SK-N-SH (cell line): ENCODE measurements at regions not wholly inside any gene's neighbourhood (a gene's known extent, or its start where the extent isn't known, plus 50 kb on each side); places are given as distances from the start of the nearest gene placed in this dataset.
A peak's percentile ranks its signal among the peaks of the same experiment; 100 is the strongest.

Source experiments
- CTCF ChIA-PET: fragments of 300-600, 350-600 bp; formaldehyde crosslinking; extraction: SDS; loops from one replicate; lab custom pipeline; 2021; lab: Yijun Ruan, JAX
- POLR2A ChIA-PET: fragments of 350-600 bp; sonication (Branson Sonifier 250); formaldehyde crosslinking; extraction: SDS; loops from one replicate; lab custom pipeline; 2020; ENCODE audit warnings: antibody characterized with exemption, inconsistent platforms; lab: Yijun Ruan, JAX
- DNase-seq: peaks from one replicate; pipeline ENCODE4 v3.0.0; 2012
- H2AFZ ChIP-seq: fragments of 200-600 bp; sonication (generic); 2 replicates; pipeline ENCODE4 v1.8.1; 2016; ENCODE audit warnings: antibody characterized with exemption, mild to moderate bottlenecking, low read depth
- H3F3A ChIP-seq: fragments of 200-600 bp; sonication (generic); replicated peaks from 2 replicates; pipeline ENCODE3; 2016; ENCODE audit warnings: antibody characterized with exemption, mild to moderate bottlenecking; ENCODE audit not compliant: insufficient read depth
- H3K27ac ChIP-seq, 2 experiments: fragments of 200-500 bp in 1 of 2; fragments of 200-600 bp in 1 of 2; sonication (Bioruptor generic) in 1 of 2; sonication (generic), shearing (Covaris generic) in 1 of 2; 2 replicates each; pipeline versions ENCODE4 v1.5.1 to v1.6.1; 2014 to 2016; ENCODE audit warnings: low read depth in 2 of 2, inconsistent platforms in 1 of 2, low read length in 1 of 2, mild to moderate bottlenecking in 1 of 2, mixed read lengths in 1 of 2
- H3K27me3 ChIP-seq: fragments of 200-600 bp; sonication (generic), shearing (Covaris generic); 2 replicates; pipeline ENCODE4 v1.6.1; 2016; ENCODE audit warnings: mixed run types; ENCODE audit not compliant: insufficient read depth
- H3K36me3 ChIP-seq, 2 experiments: fragments of 200-500 bp in 1 of 2; fragments of 200-600 bp in 1 of 2; sonication (Bioruptor generic) in 1 of 2; sonication (generic) in 1 of 2; replicated peaks in 1 of 2; 2 replicates each; pipeline versions ENCODE3 to v1.5.1; 2014 to 2016; ENCODE audit warnings: low read length in 1 of 2, mild to moderate bottlenecking in 1 of 2; ENCODE audit not compliant: insufficient read depth in 2 of 2, control insufficient read depth in 1 of 2
- H3K4me1 ChIP-seq, 2 experiments: fragments of 200-500 bp in 1 of 2; fragments of 200-600 bp in 1 of 2; sonication (Bioruptor generic) in 1 of 2; sonication (generic), shearing (Covaris generic) in 1 of 2; 2 replicates each; pipeline versions ENCODE4 v1.5.1 to v1.6.1; 2014 to 2016; ENCODE audit warnings: low read depth in 1 of 2, low read length in 1 of 2, mixed run types in 1 of 2; ENCODE audit not compliant: insufficient read depth in 2 of 2, control insufficient read depth in 1 of 2
- H3K4me2 ChIP-seq: fragments of 200-600 bp; sonication (generic), shearing (Covaris generic); 2 replicates; pipeline ENCODE4 v1.6.1; 2017; ENCODE audit warnings: mixed run types
- H3K4me3 ChIP-seq, 2 experiments: fragments of 200-500 bp in 1 of 2; fragments of 200-600 bp in 1 of 2; sonication (Bioruptor generic) in 1 of 2; sonication (generic), shearing (Covaris generic) in 1 of 2; 2 replicates each; pipeline versions ENCODE4 v1.5.1 to v1.8.1; 2014 to 2016; ENCODE audit warnings: low read depth in 2 of 2, inconsistent platforms in 1 of 2, low read length in 1 of 2, mild to moderate bottlenecking in 1 of 2, mixed read lengths in 1 of 2, moderate library complexity in 1 of 2
- H3K79me2 ChIP-seq: fragments of 200-600 bp; sonication (generic); 2 replicates; pipeline ENCODE4 v1.8.1; 2017; ENCODE audit warnings: mild to moderate bottlenecking; ENCODE audit not compliant: insufficient read depth
- H3K9ac ChIP-seq: fragments of 200-600 bp; sonication (generic); 2 replicates; pipeline ENCODE4 v1.6.1; 2017; ENCODE audit warnings: mixed run types
- H3K9me2 ChIP-seq: fragments of 200-600 bp; sonication (generic); 2 replicates; pipeline ENCODE4 v1.6.1; 2017; ENCODE audit warnings: mixed run types
- H3K9me3 ChIP-seq: fragments of 200-600 bp; sonication (generic); 2 replicates; pipeline ENCODE4 v1.6.1; 2017; ENCODE audit warnings: mixed run types, mild to moderate bottlenecking, moderate library complexity
- H4K20me1 ChIP-seq: fragments of 200-600 bp; sonication (generic); 2 replicates; pipeline ENCODE4 v1.6.1; 2017; ENCODE audit warnings: mild to moderate bottlenecking, mixed run types; ENCODE audit not compliant: insufficient read depth
- FOSL2 ChIP-seq: IDR thresholded peaks from 2 replicates; pipeline ENCODE4 v1.4.0; 2012; ENCODE audit warnings: low read depth, mild to moderate bottlenecking, moderate library complexity, borderline replicate concordance
- FOXM1 ChIP-seq: IDR thresholded peaks from 2 replicates; pipeline ENCODE4 v1.4.0; 2012; ENCODE audit warnings: low read depth, mild to moderate bottlenecking
- GABPA ChIP-seq: IDR thresholded peaks from 2 replicates; pipeline ENCODE4 v1.4.0; 2012; ENCODE audit warnings: low read depth, mild to moderate bottlenecking
- IRF3 ChIP-seq: fragments of 150-350 bp; IDR thresholded peaks from 2 replicates; pipeline ENCODE4 v1.6.1; 2016; ENCODE audit warnings: mild to moderate bottlenecking, low read depth, low read length
- JUND ChIP-seq: IDR thresholded peaks from 2 replicates; pipeline ENCODE4 v1.4.0; 2012
- MXI1 ChIP-seq: IDR thresholded peaks from 2 replicates; pipeline ENCODE4 v1.6.1; 2012; ENCODE audit warnings: mild to moderate bottlenecking, low read depth, low read length, improper control_type of control experiment
- POLR2AphosphoS5 ChIP-seq: IDR thresholded peaks from 2 replicates; pipeline ENCODE4 v1.6.1; 2012; ENCODE audit warnings: low read depth, low read length
- REST ChIP-seq: IDR thresholded peaks from 2 replicates; pipeline ENCODE4 v1.6.1; 2012; ENCODE audit warnings: mild to moderate bottlenecking, low read depth, low read length, moderate library complexity
- TAF1 ChIP-seq: IDR thresholded peaks from 2 replicates; pipeline ENCODE4 v1.6.1; 2012; ENCODE audit warnings: low read depth, mild to moderate bottlenecking, low read length, moderate library complexity, borderline replicate concordance
- TEAD4 ChIP-seq: IDR thresholded peaks from 2 replicates; pipeline ENCODE4 v1.4.0; 2012; ENCODE audit warnings: mild to moderate bottlenecking, borderline replicate concordance; ENCODE audit not compliant: insufficient read depth
- USF1 ChIP-seq: IDR thresholded peaks from 2 replicates; pipeline ENCODE4 v1.4.0; 2012; ENCODE audit warnings: low read depth, borderline replicate concordance
- WGBS: methylation state at CpG from one replicate; pipeline ENCODE4 v1.1.6; 2017; ENCODE audit warnings: low lambda C conversion rate; 5-methylcytosine and 5-hydroxymethylcytosine counted together
- TF ChIP-seq, protein P1 (sequence below): IDR thresholded peaks from 2 replicates; pipeline ENCODE4 v1.4.0; 2012; ENCODE audit warnings: low read depth, borderline replicate concordance
- TF ChIP-seq, protein P2 (sequence below): IDR thresholded peaks from 2 replicates; pipeline ENCODE4; 2012
- TF ChIP-seq, protein P3 (sequence below): fragments of 150-350 bp; IDR thresholded peaks from 2 replicates; pipeline ENCODE4 v1.6.1; 2017; ENCODE audit warnings: antibody characterized with exemption, low read length, low read depth, borderline replicate concordance

- Histone ChIP-seq H3K9me3 (0 out of 2 replicates have a peak, but pooled peaks cover 7% of the 10 kb centered on the region), H3K4me3 (no peak overlapping the region), H3K4me2 (no peak overlapping the region), H3K4me1 (peaks cover 8 to 16% of the 10 kb centered on the region in 2 experiments; a peak in 3 of 4 replicates)
- TF ChIP-seq POLR2AphosphoS5 (no peak), GABPA (no peak), JUND (no peak), TAF1 (no peak), IRF3 (no peak), FOXM1 (no peak), FOSL2 (no peak), REST (no peak), TEAD4 (no peak), MXI1 (no peak), USF1 (no peak)
- TF ChIP-seq, protein P1, sequence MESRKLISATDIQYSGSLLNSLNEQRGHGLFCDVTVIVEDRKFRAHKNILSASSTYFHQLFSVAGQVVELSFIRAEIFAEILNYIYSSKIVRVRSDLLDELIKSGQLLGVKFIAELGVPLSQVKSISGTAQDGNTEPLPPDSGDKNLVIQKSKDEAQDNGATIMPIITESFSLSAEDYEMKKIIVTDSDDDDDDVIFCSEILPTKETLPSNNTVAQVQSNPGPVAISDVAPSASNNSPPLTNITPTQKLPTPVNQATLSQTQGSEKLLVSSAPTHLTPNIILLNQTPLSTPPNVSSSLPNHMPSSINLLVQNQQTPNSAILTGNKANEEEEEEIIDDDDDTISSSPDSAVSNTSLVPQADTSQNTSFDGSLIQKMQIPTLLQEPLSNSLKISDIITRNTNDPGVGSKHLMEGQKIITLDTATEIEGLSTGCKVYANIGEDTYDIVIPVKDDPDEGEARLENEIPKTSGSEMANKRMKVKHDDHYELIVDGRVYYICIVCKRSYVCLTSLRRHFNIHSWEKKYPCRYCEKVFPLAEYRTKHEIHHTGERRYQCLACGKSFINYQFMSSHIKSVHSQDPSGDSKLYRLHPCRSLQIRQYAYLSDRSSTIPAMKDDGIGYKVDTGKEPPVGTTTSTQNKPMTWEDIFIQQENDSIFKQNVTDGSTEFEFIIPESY: no peak
- TF ChIP-seq, protein P2, sequence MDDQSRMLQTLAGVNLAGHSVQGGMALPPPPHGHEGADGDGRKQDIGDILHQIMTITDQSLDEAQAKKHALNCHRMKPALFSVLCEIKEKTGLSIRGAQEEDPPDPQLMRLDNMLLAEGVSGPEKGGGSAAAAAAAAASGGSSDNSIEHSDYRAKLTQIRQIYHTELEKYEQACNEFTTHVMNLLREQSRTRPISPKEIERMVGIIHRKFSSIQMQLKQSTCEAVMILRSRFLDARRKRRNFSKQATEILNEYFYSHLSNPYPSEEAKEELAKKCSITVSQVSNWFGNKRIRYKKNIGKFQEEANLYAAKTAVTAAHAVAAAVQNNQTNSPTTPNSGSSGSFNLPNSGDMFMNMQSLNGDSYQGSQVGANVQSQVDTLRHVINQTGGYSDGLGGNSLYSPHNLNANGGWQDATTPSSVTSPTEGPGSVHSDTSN: no peak
- TF ChIP-seq, protein P3, sequence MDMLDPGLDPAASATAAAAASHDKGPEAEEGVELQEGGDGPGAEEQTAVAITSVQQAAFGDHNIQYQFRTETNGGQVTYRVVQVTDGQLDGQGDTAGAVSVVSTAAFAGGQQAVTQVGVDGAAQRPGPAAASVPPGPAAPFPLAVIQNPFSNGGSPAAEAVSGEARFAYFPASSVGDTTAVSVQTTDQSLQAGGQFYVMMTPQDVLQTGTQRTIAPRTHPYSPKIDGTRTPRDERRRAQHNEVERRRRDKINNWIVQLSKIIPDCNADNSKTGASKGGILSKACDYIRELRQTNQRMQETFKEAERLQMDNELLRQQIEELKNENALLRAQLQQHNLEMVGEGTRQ: no peak
- TF ChIP-seq, all 33 proteins: peak for 0
- Histone ChIP-seq H3K79me2 (no peaks in the 10 kb centered on the region), H3K36me3 (no peaks in the 10 kb centered on the region), H3K9me2 (no peaks in the 10 kb centered on the region), H3K27ac (no peak overlapping the region), H3K9ac (no peak overlapping the region), H3K27me3 (no peaks in the 10 kb centered on the region), H2AFZ (no peak overlapping the region), H3F3A (no peaks in the 10 kb centered on the region), H4K20me1 (no peaks in the 10 kb centered on the region)
- DNase-seq: peak; percentile 3
- CTCF ChIA-PET: interaction anchor here (0.8 to 1.2 kb wide), 2 partner anchors 107 to 146 kb away, joined by 3 read pairs; no protein-coding TSS in a partner anchor
- POLR2A ChIA-PET: interaction anchor here (0.6 kb wide), 2 partner anchors 16 to 177 kb away, joined by 3 to 5 read pairs; no protein-coding TSS in a partner anchor
- WGBS: 90% methylated on average over 13 of the region's 14 CpGs
Measured at GRCh38 chr3:197363553-197364409, 65.4 kb upstream of the DLG1 start.
